DOHH2 (cell line): ENCODE measurements at regions not wholly inside any gene's neighbourhood (a gene's known extent, or its start where the extent isn't known, plus 50 kb on each side); places are given as distances from the start of the nearest gene placed in this dataset.
"Not testable (repeated sequence)": the region's sequence is repeated elsewhere in the genome, so short reads cannot be mapped to it uniquely, and the experiment has no call there.

Experiments
- H3F3A ChIP-seq: fragments of 200-600 bp; sonication (generic), shearing (Covaris generic); 2 replicates; pipeline ENCODE4 v1.6.0; 2016; ENCODE audit warnings: antibody characterized with exemption, mild to moderate bottlenecking; ENCODE audit not compliant: control insufficient read depth, insufficient read depth
- H3K27ac ChIP-seq: fragments of 200-600 bp; sonication (generic); 2 replicates; pipeline ENCODE4 v1.5.1; 2014; ENCODE audit warnings: low read depth, mild to moderate bottlenecking, low read length, moderate library complexity
- H3K27me3 ChIP-seq: fragments of 200-600 bp; sonication (generic); 2 replicates; pipeline ENCODE4 v1.6.1; 2014; ENCODE audit warnings: mild to moderate bottlenecking, low read length, mixed read lengths; ENCODE audit not compliant: control insufficient read depth
- H3K36me3 ChIP-seq: fragments of 200-600 bp; sonication (generic); 2 replicates; pipeline ENCODE4 v1.6.1; 2014; ENCODE audit warnings: mild to moderate bottlenecking, low read length, moderate library complexity, mixed read lengths; ENCODE audit not compliant: control insufficient read depth
- H3K4me1 ChIP-seq: fragments of 200-600 bp; sonication (generic); 2 replicates; pipeline ENCODE4 v1.6.1; 2014; ENCODE audit warnings: mild to moderate bottlenecking, low read length, mixed read lengths; ENCODE audit not compliant: control insufficient read depth
- H3K4me2 ChIP-seq: fragments of 200-600 bp; sonication (generic); 2 replicates; pipeline ENCODE4 v1.6.0; 2014; ENCODE audit warnings: mild to moderate bottlenecking, low read length, moderate library complexity
- H3K4me3 ChIP-seq: fragments of 200-600 bp; sonication (generic); 2 replicates; pipeline ENCODE4 v1.5.1; 2014; ENCODE audit warnings: mild to moderate bottlenecking, low read length, mixed read lengths
- H3K79me2 ChIP-seq: fragments of 200-600 bp; sonication (generic); 2 replicates; pipeline ENCODE4 v1.6.1; 2014; ENCODE audit warnings: mild to moderate bottlenecking, low read length, mixed read lengths; ENCODE audit not compliant: control insufficient read depth
- H3K9me2 ChIP-seq: fragments of 200-600 bp; sonication (generic); replicated peaks from 2 replicates; pipeline ENCODE4 v1.6.1; 2014; ENCODE audit warnings: mild to moderate bottlenecking, low read length, mixed read lengths; ENCODE audit not compliant: control insufficient read depth
- H3K9me3 ChIP-seq: fragments of 200-600 bp; sonication (generic); 2 replicates; pipeline ENCODE4 v1.6.1; 2014; ENCODE audit warnings: antibody characterized with exemption, low read length, mixed read lengths; ENCODE audit not compliant: control insufficient read depth, insufficient read depth
- H4K20me1 ChIP-seq: fragments of 200-600 bp; sonication (generic); 2 replicates; pipeline ENCODE4 v1.6.0; 2014; ENCODE audit warnings: low read depth, mild to moderate bottlenecking, antibody characterized with exemption, low read length, moderate library complexity; ENCODE audit not compliant: control insufficient read depth, insufficient read depth
- CTCF ChIP-seq: fragments of 200-600 bp; sonication (generic); IDR thresholded peaks from one replicate; pipeline ENCODE4 v1.5.1; 2014; ENCODE audit warnings: antibody characterized with exemption, mild to moderate bottlenecking, low read depth, low read length; ENCODE audit not compliant: poor library complexity, severe bottlenecking
- EZH2phosphoT487 ChIP-seq: fragments of 200-600 bp; sonication (generic); IDR thresholded peaks from 2 replicates; pipeline ENCODE4 v1.6.1; 2017; ENCODE audit warnings: borderline replicate concordance, mild to moderate bottlenecking, antibody characterized with exemption, low read length, moderate library complexity, mixed read lengths

- H3K9me2 ChIP-seq: no peaks in the 10 kb centered on the region
- no peak overlapping the region for H3K4me2 ChIP-seq
These were observed 854.8 kb downstream of the KCNJ2 start for GRCh38 chr17:71024172-71024571.

DNA sequence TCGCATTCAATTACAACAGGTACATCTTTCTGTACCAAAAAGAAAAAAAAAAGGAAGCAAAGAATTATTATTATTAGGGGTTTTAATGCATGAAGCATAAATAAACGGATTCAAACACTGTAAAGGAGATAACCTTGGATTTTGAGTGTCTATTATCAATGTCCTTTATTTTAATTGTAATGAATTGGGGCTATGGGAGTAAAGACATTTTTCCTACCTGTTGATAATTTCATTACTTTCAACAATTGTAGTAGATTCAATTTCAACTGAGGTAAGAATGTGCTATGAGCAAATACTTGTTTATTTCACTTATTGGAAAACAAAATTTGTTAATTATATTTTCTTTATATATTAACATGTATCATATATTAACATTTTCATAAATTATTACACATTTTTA lies 855.6 kb downstream of the KCNJ2 start:
- H3K9me2 ChIP-seq: no peaks in the 10 kb centered on the region
- H4K20me1 ChIP-seq: no peaks in the 10 kb centered on the region
- H3K27ac ChIP-seq: no peak overlapping the region
- no peaks in the 10 kb centered on the region for H3F3A ChIP-seq
- no peaks in the 10 kb centered on the region for H3K36me3 ChIP-seq
- no peaks in the 10 kb centered on the region for H3K9me3 ChIP-seq
- H3K4me2 ChIP-seq: no peak overlapping the region
- no peaks in the 10 kb centered on the region for H3K4me1 ChIP-seq
- no peaks in the 10 kb centered on the region for H3K27me3 ChIP-seq
- H3K4me3 ChIP-seq: no peak overlapping the region
- TF ChIP-seq EZH2phosphoT487: no peak
- TF ChIP-seq CTCF: no peak
- no peaks in the 10 kb centered on the region for H3K79me2 ChIP-seq

More at GRCh38 chr17:71024172-71024571, 854.8 kb downstream of the KCNJ2 start:
- Histone ChIP-seq H3K27me3 (no peaks in the 10 kb centered on the region), H4K20me1 (no peaks in the 10 kb centered on the region), H3K4me1 (no peaks in the 10 kb centered on the region), H3K79me2 (no peaks in the 10 kb centered on the region), H3F3A (no peaks in the 10 kb centered on the region), H3K4me3 (no peak overlapping the region), H3K36me3 (no peaks in the 10 kb centered on the region), H3K27ac (no peak overlapping the region), H3K9me3 (no peaks in the 10 kb centered on the region)
- TF ChIP-seq EZH2phosphoT487: no peak

- H3F3A ChIP-seq: no peaks in the 10 kb centered on the region
- no peaks in the 10 kb centered on the region for H3K79me2 ChIP-seq
- no peak overlapping the region for H3K4me2 ChIP-seq
- no peaks in the 10 kb centered on the region for H3K4me1 ChIP-seq
- no peaks in the 10 kb centered on the region for H3K27me3 ChIP-seq
- TF ChIP-seq EZH2phosphoT487 (no peak), CTCF (no peak)
- H3K9me2 ChIP-seq: no peaks in the 10 kb centered on the region
- H3K27ac ChIP-seq: no peak overlapping the region
- H3K9me3 ChIP-seq: no peaks in the 10 kb centered on the region
- no peak overlapping the region for H3K4me3 ChIP-seq
- H4K20me1 ChIP-seq: no peaks in the 10 kb centered on the region
- no peaks in the 10 kb centered on the region for H3K36me3 ChIP-seq
These were observed 859.9 kb downstream of the KCNJ2 start for GRCh38 chr17:71029246-71029645.

GRCh38 chr17:71031286-71031685 lies 862.0 kb downstream of the KCNJ2 start:
- not testable (repeated sequence) for H3K36me3 ChIP-seq, H3K27me3 ChIP-seq, H3K4me2 ChIP-seq, H3K9me3 ChIP-seq, H3F3A ChIP-seq, H4K20me1 ChIP-seq, H3K4me1 ChIP-seq, H3K79me2 ChIP-seq, H3K9me2 ChIP-seq, H3K27ac ChIP-seq, H3K4me3 ChIP-seq
